WI38 (cell line): ENCODE measurements at regions not wholly inside any gene's neighbourhood (a gene's known extent, or its start where the extent isn't known, plus 50 kb on each side); places are given as distances from the start of the nearest gene placed in this dataset.

Experiments
- H3K4me3 ChIP-seq: 2 replicates; pipeline ENCODE4 v1.5.1; 2011; ENCODE audit warnings: low read depth, mild to moderate bottlenecking, control low read depth, low read length
- TF ChIP-seq, protein P1 (sequence below): IDR thresholded peaks from 2 replicates; pipeline ENCODE4 v1.5.1; 2012; ENCODE audit warnings: low read depth, mild to moderate bottlenecking, control low read depth, low read length

DNA sequence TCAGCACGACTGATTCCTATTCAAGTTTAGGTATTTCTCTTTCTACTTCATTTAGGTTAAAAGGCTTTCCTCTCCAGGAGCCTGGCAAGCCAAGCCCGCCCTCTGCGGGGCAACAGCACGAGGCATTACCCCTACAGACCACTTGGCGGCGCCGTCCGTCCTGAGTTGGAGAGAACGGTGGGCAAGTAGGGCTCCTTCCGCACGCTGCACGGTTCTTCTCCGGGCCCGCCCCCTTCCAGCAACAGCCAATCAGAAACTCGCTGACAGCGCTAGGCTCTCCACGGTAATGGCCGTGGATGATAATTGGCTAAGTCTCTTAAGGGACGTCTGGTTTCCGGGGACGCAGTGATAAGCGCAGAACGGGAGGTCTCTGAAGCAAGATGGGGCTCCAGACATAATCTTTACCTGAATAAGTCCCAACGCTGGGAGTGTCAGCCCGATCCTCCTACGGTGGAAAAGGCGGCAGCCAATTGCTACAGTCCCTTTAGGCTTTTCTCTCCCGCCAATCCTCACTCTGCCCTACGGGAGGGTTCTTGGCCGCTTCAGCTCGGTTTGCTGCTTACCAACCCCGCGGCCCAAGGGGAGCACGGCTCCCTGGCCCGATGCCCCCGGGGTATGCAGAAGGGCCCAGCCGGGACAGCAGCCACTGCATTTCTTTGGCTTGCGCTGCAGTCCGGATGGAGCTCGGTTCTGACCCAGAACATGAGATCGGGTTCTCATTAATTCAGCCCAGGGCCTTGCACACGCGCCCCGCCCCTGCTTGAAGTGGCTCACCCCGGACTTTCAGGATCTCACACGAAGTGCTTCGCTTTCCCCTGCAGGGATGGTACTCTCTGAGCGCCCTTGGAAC lies 206.9 kb upstream of the PKDCC start:
- H3K4me3 ChIP-seq, result peak overlapping the region; percentile 75
- TF ChIP-seq, protein P1, sequence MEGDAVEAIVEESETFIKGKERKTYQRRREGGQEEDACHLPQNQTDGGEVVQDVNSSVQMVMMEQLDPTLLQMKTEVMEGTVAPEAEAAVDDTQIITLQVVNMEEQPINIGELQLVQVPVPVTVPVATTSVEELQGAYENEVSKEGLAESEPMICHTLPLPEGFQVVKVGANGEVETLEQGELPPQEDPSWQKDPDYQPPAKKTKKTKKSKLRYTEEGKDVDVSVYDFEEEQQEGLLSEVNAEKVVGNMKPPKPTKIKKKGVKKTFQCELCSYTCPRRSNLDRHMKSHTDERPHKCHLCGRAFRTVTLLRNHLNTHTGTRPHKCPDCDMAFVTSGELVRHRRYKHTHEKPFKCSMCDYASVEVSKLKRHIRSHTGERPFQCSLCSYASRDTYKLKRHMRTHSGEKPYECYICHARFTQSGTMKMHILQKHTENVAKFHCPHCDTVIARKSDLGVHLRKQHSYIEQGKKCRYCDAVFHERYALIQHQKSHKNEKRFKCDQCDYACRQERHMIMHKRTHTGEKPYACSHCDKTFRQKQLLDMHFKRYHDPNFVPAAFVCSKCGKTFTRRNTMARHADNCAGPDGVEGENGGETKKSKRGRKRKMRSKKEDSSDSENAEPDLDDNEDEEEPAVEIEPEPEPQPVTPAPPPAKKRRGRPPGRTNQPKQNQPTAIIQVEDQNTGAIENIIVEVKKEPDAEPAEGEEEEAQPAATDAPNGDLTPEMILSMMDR, result peak; percentile 97

DNA sequence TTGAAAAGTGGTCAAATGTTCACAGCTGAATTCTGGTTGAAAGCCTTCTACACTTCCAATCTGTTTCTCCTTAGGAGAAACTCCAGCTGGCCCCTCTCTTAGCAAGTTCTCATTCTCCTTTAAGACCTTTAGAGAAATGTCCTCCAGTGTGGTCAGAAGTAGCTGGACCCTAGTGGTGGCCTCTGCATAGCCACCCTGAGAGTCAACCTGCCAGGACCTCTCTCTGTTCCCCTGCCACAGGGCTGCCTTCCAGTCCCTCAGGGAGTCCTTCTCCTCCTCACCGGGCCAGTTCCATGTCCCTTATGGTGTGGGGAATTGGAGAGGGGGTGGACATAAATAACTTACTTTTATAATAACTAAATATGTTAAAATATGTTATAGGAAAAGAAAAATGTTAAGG lies 200.9 kb upstream of the PKDCC start:
- TF ChIP-seq, protein P1, result no peak
- no peak overlapping the region for H3K4me3 ChIP-seq

GRCh38 chr2:41847744-41848441 lies 199.9 kb upstream of the PKDCC start:
- H3K4me3 ChIP-seq, result no peak overlapping the region
- TF ChIP-seq, protein P1, result no peak

GRCh38 chr2:41851554-41851953 lies 196.3 kb upstream of the PKDCC start:
- no peak overlapping the region for H3K4me3 ChIP-seq
- TF ChIP-seq, protein P1, result no peak

- TF ChIP-seq, protein P1, result peak; percentile 52
- no peak overlapping the region for H3K4me3 ChIP-seq
Observed at GRCh38 chr2:41853427-41854191, 194.2 kb upstream of the PKDCC start.

DNA sequence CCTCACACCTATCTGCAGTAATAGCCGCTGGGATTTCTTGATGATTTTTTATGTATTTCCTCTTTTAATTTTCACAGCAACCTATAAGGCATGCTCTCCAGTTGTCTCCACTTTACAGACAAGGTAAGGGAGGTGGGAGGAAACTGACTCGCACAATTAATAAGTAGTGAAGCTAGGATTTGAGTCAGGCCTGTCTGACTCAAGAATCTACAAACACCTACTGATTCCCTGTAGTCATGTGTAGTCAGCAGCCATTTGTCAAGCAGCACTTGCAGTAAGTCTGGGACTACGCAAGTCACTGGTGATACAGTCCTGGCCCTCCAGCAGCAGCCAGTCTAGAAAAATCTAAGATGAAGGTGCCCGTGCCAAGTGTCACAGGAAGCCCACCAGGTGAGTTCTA lies 193.6 kb upstream of the PKDCC start:
- TF ChIP-seq, protein P1, result no peak
- no peak overlapping the region for H3K4me3 ChIP-seq

- TF ChIP-seq, protein P1, result no peak
- no peak overlapping the region for H3K4me3 ChIP-seq
Observed at GRCh38 chr2:41856946-41857345, 190.9 kb upstream of the PKDCC start.
